ENCODE measurements at regions not wholly inside any gene's neighbourhood (a gene's known extent, or its start where the extent isn't known, plus 50 kb on each side); places are given as distances from the start of the nearest gene placed in this dataset.

- no peak for TF ChIP-seq CTCF (IDR thresholded peaks at IDR 0.05; ENCODE audit: borderline replicate concordance, extremely low read depth, low read length, poor library complexity, severe bottlenecking)
- no peak for TF ChIP-seq EZH2 (IDR thresholded peaks at IDR 0.05; ENCODE audit: borderline replicate concordance, low read depth, low read length, severe bottlenecking)
Measured at GRCh38 chr1:5647234-5647633, 345.0 kb downstream of the NPHP4 start.
